ENCODE measurements at regions not wholly inside any gene's neighbourhood (a gene's known extent, or its start where the extent isn't known, plus 50 kb on each side); places are given as distances from the start of the nearest gene placed in this dataset.

DNA sequence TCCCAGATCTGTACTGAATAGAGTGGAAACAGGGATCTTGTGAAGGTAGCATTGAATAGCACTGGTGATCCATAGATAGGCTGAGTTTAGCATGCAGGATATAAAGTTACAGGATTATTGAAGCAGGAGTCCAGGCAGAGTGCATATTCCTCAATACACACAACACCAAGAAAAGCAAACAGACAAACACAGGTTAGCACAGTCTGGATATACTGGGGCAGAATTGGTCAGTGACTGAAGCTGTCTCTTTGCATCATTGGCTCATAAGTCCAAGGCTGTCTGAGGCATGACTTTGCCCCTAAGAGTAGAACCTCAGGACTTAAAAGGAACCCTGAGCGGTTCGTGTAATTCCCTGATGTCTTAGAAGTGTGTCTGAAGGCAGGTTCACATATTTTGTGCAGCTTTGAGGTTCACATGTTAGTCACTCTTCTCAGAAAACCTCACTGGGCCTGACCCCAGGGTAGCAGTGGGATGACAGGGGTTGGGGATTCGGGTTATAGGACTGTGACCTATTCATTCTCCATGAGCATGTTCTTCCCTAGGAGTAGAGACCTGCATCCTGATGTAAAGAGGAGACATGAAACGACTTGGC lies 134.6 kb downstream of the AASDH start:
- TF ChIP-seq, protein P1, sequence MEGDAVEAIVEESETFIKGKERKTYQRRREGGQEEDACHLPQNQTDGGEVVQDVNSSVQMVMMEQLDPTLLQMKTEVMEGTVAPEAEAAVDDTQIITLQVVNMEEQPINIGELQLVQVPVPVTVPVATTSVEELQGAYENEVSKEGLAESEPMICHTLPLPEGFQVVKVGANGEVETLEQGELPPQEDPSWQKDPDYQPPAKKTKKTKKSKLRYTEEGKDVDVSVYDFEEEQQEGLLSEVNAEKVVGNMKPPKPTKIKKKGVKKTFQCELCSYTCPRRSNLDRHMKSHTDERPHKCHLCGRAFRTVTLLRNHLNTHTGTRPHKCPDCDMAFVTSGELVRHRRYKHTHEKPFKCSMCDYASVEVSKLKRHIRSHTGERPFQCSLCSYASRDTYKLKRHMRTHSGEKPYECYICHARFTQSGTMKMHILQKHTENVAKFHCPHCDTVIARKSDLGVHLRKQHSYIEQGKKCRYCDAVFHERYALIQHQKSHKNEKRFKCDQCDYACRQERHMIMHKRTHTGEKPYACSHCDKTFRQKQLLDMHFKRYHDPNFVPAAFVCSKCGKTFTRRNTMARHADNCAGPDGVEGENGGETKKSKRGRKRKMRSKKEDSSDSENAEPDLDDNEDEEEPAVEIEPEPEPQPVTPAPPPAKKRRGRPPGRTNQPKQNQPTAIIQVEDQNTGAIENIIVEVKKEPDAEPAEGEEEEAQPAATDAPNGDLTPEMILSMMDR (IDR thresholded peaks at IDR 0.05 in 2 of 3, conservative IDR thresholded peaks at IDR 0.05 in 1 of 3; ENCODE audit: borderline replicate concordance in 1 of 3, insufficient read depth in 1 of 3, low read depth in 2 of 3, low read length in 2 of 3): no peak
- no peak for TF ChIP-seq FOSL1 (IDR thresholded peaks at IDR 0.05; ENCODE audit: low read depth)
- no peak for TF ChIP-seq POLR2A (IDR thresholded peaks at IDR 0.05; ENCODE audit: borderline replicate concordance, extremely low read depth, insufficient read depth, insufficient read length)
- no peak for TF ChIP-seq EZH2 (IDR thresholded peaks at IDR 0.05)
- no peak for TF ChIP-seq EZH2phosphoT487 (IDR thresholded peaks at IDR 0.05; ENCODE audit: borderline replicate concordance)
- TF ChIP-seq, protein P2, sequence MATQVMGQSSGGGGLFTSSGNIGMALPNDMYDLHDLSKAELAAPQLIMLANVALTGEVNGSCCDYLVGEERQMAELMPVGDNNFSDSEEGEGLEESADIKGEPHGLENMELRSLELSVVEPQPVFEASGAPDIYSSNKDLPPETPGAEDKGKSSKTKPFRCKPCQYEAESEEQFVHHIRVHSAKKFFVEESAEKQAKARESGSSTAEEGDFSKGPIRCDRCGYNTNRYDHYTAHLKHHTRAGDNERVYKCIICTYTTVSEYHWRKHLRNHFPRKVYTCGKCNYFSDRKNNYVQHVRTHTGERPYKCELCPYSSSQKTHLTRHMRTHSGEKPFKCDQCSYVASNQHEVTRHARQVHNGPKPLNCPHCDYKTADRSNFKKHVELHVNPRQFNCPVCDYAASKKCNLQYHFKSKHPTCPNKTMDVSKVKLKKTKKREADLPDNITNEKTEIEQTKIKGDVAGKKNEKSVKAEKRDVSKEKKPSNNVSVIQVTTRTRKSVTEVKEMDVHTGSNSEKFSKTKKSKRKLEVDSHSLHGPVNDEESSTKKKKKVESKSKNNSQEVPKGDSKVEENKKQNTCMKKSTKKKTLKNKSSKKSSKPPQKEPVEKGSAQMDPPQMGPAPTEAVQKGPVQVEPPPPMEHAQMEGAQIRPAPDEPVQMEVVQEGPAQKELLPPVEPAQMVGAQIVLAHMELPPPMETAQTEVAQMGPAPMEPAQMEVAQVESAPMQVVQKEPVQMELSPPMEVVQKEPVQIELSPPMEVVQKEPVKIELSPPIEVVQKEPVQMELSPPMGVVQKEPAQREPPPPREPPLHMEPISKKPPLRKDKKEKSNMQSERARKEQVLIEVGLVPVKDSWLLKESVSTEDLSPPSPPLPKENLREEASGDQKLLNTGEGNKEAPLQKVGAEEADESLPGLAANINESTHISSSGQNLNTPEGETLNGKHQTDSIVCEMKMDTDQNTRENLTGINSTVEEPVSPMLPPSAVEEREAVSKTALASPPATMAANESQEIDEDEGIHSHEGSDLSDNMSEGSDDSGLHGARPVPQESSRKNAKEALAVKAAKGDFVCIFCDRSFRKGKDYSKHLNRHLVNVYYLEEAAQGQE (IDR thresholded peaks at IDR 0.05; ENCODE audit: low read depth): no peak
- no peak for TF ChIP-seq EGR1 (IDR thresholded peaks at IDR 0.05; ENCODE audit: low read depth)
- TF ChIP-seq, protein P3, sequence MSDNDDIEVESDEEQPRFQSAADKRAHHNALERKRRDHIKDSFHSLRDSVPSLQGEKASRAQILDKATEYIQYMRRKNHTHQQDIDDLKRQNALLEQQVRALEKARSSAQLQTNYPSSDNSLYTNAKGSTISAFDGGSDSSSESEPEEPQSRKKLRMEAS (IDR thresholded peaks at IDR 0.05): no peak
- no peak for TF ChIP-seq SIN3A (IDR thresholded peaks at IDR 0.05; ENCODE audit: low read depth)
- no peak for TF ChIP-seq YY1 (IDR thresholded peaks at IDR 0.05; ENCODE audit: extremely low read depth, insufficient replicate concordance, low read depth, low read length)
- TF ChIP-seq JUND (IDR thresholded peaks at IDR 0.05): no peak
- TF ChIP-seq ELF1 (IDR thresholded peaks at IDR 0.05; ENCODE audit: borderline replicate concordance, low read depth): no peak

All from HCT116 (cell line).